ENCODE measurements at regions not wholly inside any gene's neighbourhood (a gene's known extent, or its start where the extent isn't known, plus 50 kb on each side); places are given as distances from the start of the nearest gene placed in this dataset.

DNA sequence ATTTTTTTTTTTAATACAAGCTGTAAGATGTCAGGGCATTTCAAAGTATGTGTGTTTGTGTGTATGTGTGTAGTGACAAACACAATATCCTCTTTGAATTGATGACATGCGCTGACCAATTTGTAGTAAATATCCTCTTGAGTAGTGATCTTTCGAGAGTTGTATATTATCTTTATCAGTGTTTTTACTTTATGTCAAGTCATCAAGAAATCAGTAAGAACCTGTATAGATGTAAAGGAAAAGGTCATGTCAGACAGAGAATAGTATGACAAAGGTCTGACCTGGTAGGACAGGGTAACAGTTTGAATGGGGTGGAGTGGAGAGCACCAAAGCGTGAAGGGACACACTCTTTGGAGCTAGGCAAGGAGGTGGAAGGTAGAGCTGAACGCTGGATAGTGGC, 1931.4 kb upstream of the CELF4 start:
- no peaks in the 10 kb centered on the region for H3K36me3 ChIP-seq (ENCODE audit: control insufficient read depth, insufficient read depth, low read length)
- TF ChIP-seq, protein P1, sequence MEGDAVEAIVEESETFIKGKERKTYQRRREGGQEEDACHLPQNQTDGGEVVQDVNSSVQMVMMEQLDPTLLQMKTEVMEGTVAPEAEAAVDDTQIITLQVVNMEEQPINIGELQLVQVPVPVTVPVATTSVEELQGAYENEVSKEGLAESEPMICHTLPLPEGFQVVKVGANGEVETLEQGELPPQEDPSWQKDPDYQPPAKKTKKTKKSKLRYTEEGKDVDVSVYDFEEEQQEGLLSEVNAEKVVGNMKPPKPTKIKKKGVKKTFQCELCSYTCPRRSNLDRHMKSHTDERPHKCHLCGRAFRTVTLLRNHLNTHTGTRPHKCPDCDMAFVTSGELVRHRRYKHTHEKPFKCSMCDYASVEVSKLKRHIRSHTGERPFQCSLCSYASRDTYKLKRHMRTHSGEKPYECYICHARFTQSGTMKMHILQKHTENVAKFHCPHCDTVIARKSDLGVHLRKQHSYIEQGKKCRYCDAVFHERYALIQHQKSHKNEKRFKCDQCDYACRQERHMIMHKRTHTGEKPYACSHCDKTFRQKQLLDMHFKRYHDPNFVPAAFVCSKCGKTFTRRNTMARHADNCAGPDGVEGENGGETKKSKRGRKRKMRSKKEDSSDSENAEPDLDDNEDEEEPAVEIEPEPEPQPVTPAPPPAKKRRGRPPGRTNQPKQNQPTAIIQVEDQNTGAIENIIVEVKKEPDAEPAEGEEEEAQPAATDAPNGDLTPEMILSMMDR (IDR thresholded peaks at IDR 0.05): no peak
- DNase-seq (no peak), ATAC-seq (no peak)
- Mint-ChIP-seq H3K4me3 (no peak overlapping the region), H3K27me3 (ENCODE audit: low read depth in 2 of 2) (no peaks in the 10 kb centered on the region), H3K4me1 (no peaks in the 10 kb centered on the region), H3K27ac (no peak overlapping the region), H3K36me3 (no peaks in the 10 kb centered on the region), H3K9me3 (peaks cover 4 to 14% of the 10 kb centered on the region in 2 donors)
- no peak overlapping the region for H3K27ac ChIP-seq (ENCODE audit: low read length)
- no peaks in the 10 kb centered on the region for H3K4me1 ChIP-seq (ENCODE audit: control insufficient read depth, insufficient read depth, low read length)
- no peak overlapping the region for H3K4me3 ChIP-seq (ENCODE audit: low read length)
- WGBS (ENCODE audit: insufficient coverage): 69% methylated on average over 3 of the region's 4 CpGs
- no peaks in the 10 kb centered on the region for H3K9me3 ChIP-seq (ENCODE audit: control insufficient read depth, insufficient read depth, low read length)
- intact Hi-C loops (cut with micrococcal nuclease): no loop called here
- H3K27me3 ChIP-seq (ENCODE audit: control insufficient read depth, insufficient read depth, low read length): no peaks in the 10 kb centered on the region

DNA sequence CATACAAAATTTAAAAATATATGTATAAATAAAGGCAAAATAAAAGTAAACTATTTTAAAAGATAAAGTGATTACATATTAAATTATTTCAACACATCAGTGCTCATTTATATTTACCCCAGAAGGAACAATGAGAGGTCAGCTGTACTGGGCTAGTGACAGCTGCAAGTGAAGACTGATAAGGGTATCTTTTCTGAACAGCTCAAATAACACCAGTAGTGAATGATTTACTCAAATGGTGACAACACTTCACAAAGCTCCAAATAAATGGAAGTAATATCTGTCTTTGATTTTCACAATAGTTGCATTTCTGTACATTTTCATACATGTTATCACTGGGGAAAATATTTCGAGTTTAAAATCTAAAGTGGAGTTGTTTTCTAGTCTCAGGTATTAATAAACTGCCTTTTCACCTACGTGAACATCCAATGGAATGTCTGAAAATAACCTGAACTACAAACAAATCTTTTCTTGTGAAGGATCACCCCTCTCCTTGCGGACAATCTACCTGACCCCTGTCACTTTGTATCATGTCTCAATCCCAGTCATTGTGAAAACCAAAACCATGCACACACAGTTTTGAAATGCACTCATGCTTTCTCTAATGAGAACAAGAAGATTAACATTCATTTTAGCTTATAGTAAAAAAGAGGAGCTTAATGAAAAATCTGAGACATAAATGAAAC, 1928.8 kb upstream of the CELF4 start:
- H3K4me1 Mint-ChIP-seq: no peaks in the 10 kb centered on the region
- intact Hi-C loops (cut with micrococcal nuclease): no loop called here
- H3K27ac ChIP-seq (ENCODE audit: low read length): no peak overlapping the region
- 70% methylated on average over 2 of the region's 3 CpGs for WGBS (ENCODE audit: insufficient coverage)
- peaks cover 7% of the 10 kb centered on the region for H3K36me3 Mint-ChIP-seq
- TF ChIP-seq, protein P1 (IDR thresholded peaks at IDR 0.05): no peak
- no peaks in the 10 kb centered on the region for H3K27me3 Mint-ChIP-seq (ENCODE audit: low read depth in 2 of 2)
- ATAC-seq: no peak
- H3K27me3 ChIP-seq (ENCODE audit: control insufficient read depth, insufficient read depth, low read length): no peaks in the 10 kb centered on the region
- no peak for DNase-seq
- H3K4me1 ChIP-seq (ENCODE audit: control insufficient read depth, insufficient read depth, low read length): no peaks in the 10 kb centered on the region
- H3K27ac Mint-ChIP-seq: no peak overlapping the region
- peaks cover 14 to 23% of the 10 kb centered on the region in 2 donors for H3K9me3 Mint-ChIP-seq
- no peaks in the 10 kb centered on the region for H3K36me3 ChIP-seq (ENCODE audit: control insufficient read depth, insufficient read depth, low read length)
- H3K4me3 Mint-ChIP-seq: no peak overlapping the region
- no peaks in the 10 kb centered on the region for H3K9me3 ChIP-seq (ENCODE audit: control insufficient read depth, insufficient read depth, low read length)
- no peak overlapping the region for H3K4me3 ChIP-seq (ENCODE audit: low read length)

DNA sequence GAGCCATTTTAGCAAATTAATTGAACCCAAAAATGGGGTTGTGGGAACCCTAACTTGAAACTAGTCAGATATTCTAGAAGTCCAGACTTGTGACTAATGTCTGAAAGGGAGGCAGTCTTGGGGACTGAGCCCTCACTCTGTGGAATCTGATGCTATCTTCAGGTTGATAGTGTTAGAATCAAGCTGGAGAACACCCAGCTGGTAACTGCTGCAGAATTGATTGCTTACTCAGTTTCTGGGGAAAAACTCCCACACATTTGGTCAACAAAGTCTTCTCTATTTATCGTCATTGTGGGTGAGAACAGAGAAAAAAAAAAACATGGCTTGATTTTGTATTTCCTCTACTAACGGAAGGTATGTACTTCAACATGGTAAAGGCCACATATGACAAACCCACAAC, 1925.8 kb upstream of the CELF4 start:
- H3K4me1 Mint-ChIP-seq: no peaks in the 10 kb centered on the region
- Histone ChIP-seq H3K9me3 (ENCODE audit: control insufficient read depth, insufficient read depth, low read length) (no peaks in the 10 kb centered on the region), H3K27ac (ENCODE audit: low read length) (no peak overlapping the region), H3K4me1 (ENCODE audit: control insufficient read depth, insufficient read depth, low read length) (no peaks in the 10 kb centered on the region), H3K36me3 (ENCODE audit: control insufficient read depth, insufficient read depth, low read length) (no peaks in the 10 kb centered on the region), H3K4me3 (ENCODE audit: low read length) (no peak overlapping the region), H3K27me3 (ENCODE audit: control insufficient read depth, insufficient read depth, low read length) (no peaks in the 10 kb centered on the region)
- no peak for DNase-seq
- TF ChIP-seq, protein P1 (IDR thresholded peaks at IDR 0.05): no peak
- no peak for ATAC-seq
- intact Hi-C loops (cut with micrococcal nuclease): no loop called here
- peaks cover 19 to 27% of the 10 kb centered on the region in 2 donors for H3K9me3 Mint-ChIP-seq
- H3K27ac Mint-ChIP-seq: no peak overlapping the region
- peaks cover 7% of the 10 kb centered on the region for H3K36me3 Mint-ChIP-seq
- no peaks in the 10 kb centered on the region for H3K27me3 Mint-ChIP-seq (ENCODE audit: low read depth in 2 of 2)
- no peak overlapping the region for H3K4me3 Mint-ChIP-seq
- WGBS (ENCODE audit: insufficient coverage): 57% methylated on average over 1 of the region's 2 CpGs

DNA sequence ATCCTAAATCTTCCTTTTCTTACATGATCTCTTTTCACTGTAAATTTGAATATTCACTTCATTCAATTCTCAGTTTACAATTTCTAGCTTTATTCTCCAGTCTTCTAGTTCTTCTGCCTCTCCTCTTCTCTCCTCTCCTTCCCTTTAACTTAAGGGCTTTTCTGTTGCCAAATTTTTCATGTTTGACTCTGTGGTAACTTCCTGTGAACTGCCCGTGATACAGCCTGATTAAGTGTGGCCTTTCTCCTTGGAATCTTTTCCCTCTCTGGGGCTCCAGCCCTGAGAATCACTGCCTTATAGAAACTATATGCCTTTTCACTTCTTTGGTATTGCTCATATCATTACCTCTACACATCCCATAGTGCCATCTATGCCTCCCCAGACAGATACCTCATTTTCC, 1923.8 kb upstream of the CELF4 start:
- Mint-ChIP-seq H3K4me1 (no peaks in the 10 kb centered on the region), H3K27ac (no peak overlapping the region), H3K36me3 (peaks cover 7% of the 10 kb centered on the region), H3K4me3 (no peak overlapping the region), H3K27me3 (ENCODE audit: low read depth in 2 of 2) (no peaks in the 10 kb centered on the region), H3K9me3 (peaks cover 19 to 24% of the 10 kb centered on the region in 2 donors)
- H3K9me3 ChIP-seq (ENCODE audit: control insufficient read depth, insufficient read depth, low read length): no peaks in the 10 kb centered on the region
- TF ChIP-seq, protein P1 (IDR thresholded peaks at IDR 0.05): no peak
- H3K27me3 ChIP-seq (ENCODE audit: control insufficient read depth, insufficient read depth, low read length): no peaks in the 10 kb centered on the region
- no peak overlapping the region for H3K4me3 ChIP-seq (ENCODE audit: low read length)
- H3K4me1 ChIP-seq (ENCODE audit: control insufficient read depth, insufficient read depth, low read length): no peaks in the 10 kb centered on the region
- DNase-seq (no peak), ATAC-seq (no peak)
- 88% methylated on average over 1 of the region's 1 CpG for WGBS (ENCODE audit: insufficient coverage)
- H3K27ac ChIP-seq (ENCODE audit: low read length): no peak overlapping the region
- H3K36me3 ChIP-seq (ENCODE audit: control insufficient read depth, insufficient read depth, low read length): no peaks in the 10 kb centered on the region
- intact Hi-C loops (cut with micrococcal nuclease): no loop called here
